Calu3 (cell line): ENCODE measurements at regions not wholly inside any gene's neighbourhood (a gene's known extent, or its start where the extent isn't known, plus 50 kb on each side); places are given as distances from the start of the nearest gene placed in this dataset.

Experiments used
- BruUV-seq: library from RNA; stranded (reverse); fragments of 400-500 nt; replicated peaks from 2 replicates; lab custom pipeline; 2021; lab: Mats Ljungman, UMichigan
- CTCF ChIA-PET: fragments of 300-600 bp; sonication (Branson Sonifier 250); formaldehyde crosslinking; loops from one replicate; lab custom pipeline; 2022; ENCODE audit warnings: antibody characterized with exemption; lab: Charles Lee
- DNase-seq: peaks from one replicate; pipeline ENCODE4 v3.0.0; 2022
- H3K27ac Mint-ChIP-seq: one replicate; pipeline ENCODE4 v1.8.0; 2022; ENCODE audit warnings: mixed read lengths; ENCODE audit not compliant: unreplicated experiment
- H3K27me3 Mint-ChIP-seq: one replicate; pipeline ENCODE4 v1.8.0; 2022; ENCODE audit warnings: mixed read lengths; ENCODE audit not compliant: unreplicated experiment
- H3K36me3 Mint-ChIP-seq: one replicate; pipeline ENCODE4 v1.8.0; 2022; ENCODE audit warnings: mild to moderate bottlenecking, moderate library complexity, mixed read lengths; ENCODE audit not compliant: insufficient read depth, unreplicated experiment
- H3K4me1 Mint-ChIP-seq: one replicate; pipeline ENCODE4 v1.8.0; 2022; ENCODE audit warnings: mild to moderate bottlenecking, low read depth, mixed read lengths; ENCODE audit not compliant: unreplicated experiment
- H3K4me3 Mint-ChIP-seq: one replicate; pipeline ENCODE4 v1.8.0; 2022; ENCODE audit warnings: mild to moderate bottlenecking, low read depth, moderate library complexity, mixed read lengths; ENCODE audit not compliant: unreplicated experiment
- H3K9me3 Mint-ChIP-seq: one replicate; pipeline ENCODE4 v1.8.0; 2022; ENCODE audit warnings: low read depth, mixed read lengths; ENCODE audit not compliant: unreplicated experiment
- CTCF ChIP-seq: fragments of 200-600 bp; IDR thresholded peaks from one replicate; pipeline ENCODE4 v1.8.0; 2022; ENCODE audit warnings: antibody characterized with exemption; ENCODE audit not compliant: unreplicated experiment
- intact Hi-C: fragments of 100-400 bp; cut with micrococcal nuclease; formaldehyde crosslinking; loops from one replicate; pipeline ENCODE4 v1.10.0; 2022; ENCODE audit not compliant: unreplicated experiment

GRCh38 chr7:20030915-20031362, 186.2 kb downstream of the MACC1 start:
- TF ChIP-seq CTCF = no peak
- CTCF ChIA-PET = interaction anchor here (0.6 to 1.2 kb wide), 2 partner anchors 9 to 221 kb away, joined by 3 to 4 read pairs; no protein-coding TSS in a partner anchor
- no peak for DNase-seq
- intact Hi-C loops = no loop called here
- no peaks in the 10 kb centered on the region for H3K4me1 Mint-ChIP-seq
- no peak overlapping the region for H3K27ac Mint-ChIP-seq
- no peaks in the 10 kb centered on the region for H3K36me3 Mint-ChIP-seq
- H3K9me3 Mint-ChIP-seq = no peaks in the 10 kb centered on the region
- no TSS peak for BruUV-seq
- H3K4me3 Mint-ChIP-seq = no peak overlapping the region
- no peaks in the 10 kb centered on the region for H3K27me3 Mint-ChIP-seq

- H3K27ac Mint-ChIP-seq = no peak overlapping the region
- no peaks in the 10 kb centered on the region for H3K27me3 Mint-ChIP-seq
- no TSS peak for BruUV-seq
- no peak for TF ChIP-seq CTCF
- no peaks in the 10 kb centered on the region for H3K4me1 Mint-ChIP-seq
- no peaks in the 10 kb centered on the region for H3K36me3 Mint-ChIP-seq
- H3K4me3 Mint-ChIP-seq = no peak overlapping the region
- H3K9me3 Mint-ChIP-seq = no peaks in the 10 kb centered on the region
- no peak for DNase-seq
- intact Hi-C loops = no loop called here
- CTCF ChIA-PET = interaction anchor here (1.2 kb wide), 1 partner anchor 9 kb away, joined by 4 read pairs; no protein-coding TSS in a partner anchor
Observed at GRCh38 chr7:20030417-20030816, 186.8 kb downstream of the MACC1 start.

- Mint-ChIP-seq H3K36me3 (no peaks in the 10 kb centered on the region), H3K27me3 (no peaks in the 10 kb centered on the region), H3K4me1 (no peaks in the 10 kb centered on the region), H3K9me3 (no peaks in the 10 kb centered on the region), H3K27ac (no peak overlapping the region), H3K4me3 (no peak overlapping the region)
- CTCF ChIA-PET = no interaction called here
- DNase-seq = no peak
- TF ChIP-seq CTCF = no peak
- intact Hi-C loops = no loop called here
- no TSS peak for BruUV-seq
Observed at GRCh38 chr7:20026762-20027161, 190.4 kb downstream of the MACC1 start.

GRCh38 chr7:20021831-20022230, 195.4 kb downstream of the MACC1 start:
- H3K9me3 Mint-ChIP-seq = peaks cover 7% of the 10 kb centered on the region
- TF ChIP-seq CTCF = no peak
- H3K27ac Mint-ChIP-seq = no peak overlapping the region
- no TSS peak for BruUV-seq
- CTCF ChIA-PET = interaction anchor here (0.5 to 1.1 kb wide), 2 partner anchors 9 to 633 kb away, joined by 4 read pairs; no protein-coding TSS in a partner anchor
- intact Hi-C loops = no loop called here
- DNase-seq = no peak
- no peaks in the 10 kb centered on the region for H3K36me3 Mint-ChIP-seq
- no peak overlapping the region for H3K4me3 Mint-ChIP-seq
- H3K27me3 Mint-ChIP-seq = no peaks in the 10 kb centered on the region
- no peaks in the 10 kb centered on the region for H3K4me1 Mint-ChIP-seq
